ENCODE measurements at regions not wholly inside any gene's neighbourhood (a gene's known extent, or its start where the extent isn't known, plus 50 kb on each side); places are given as distances from the start of the nearest gene placed in this dataset.

DNA sequence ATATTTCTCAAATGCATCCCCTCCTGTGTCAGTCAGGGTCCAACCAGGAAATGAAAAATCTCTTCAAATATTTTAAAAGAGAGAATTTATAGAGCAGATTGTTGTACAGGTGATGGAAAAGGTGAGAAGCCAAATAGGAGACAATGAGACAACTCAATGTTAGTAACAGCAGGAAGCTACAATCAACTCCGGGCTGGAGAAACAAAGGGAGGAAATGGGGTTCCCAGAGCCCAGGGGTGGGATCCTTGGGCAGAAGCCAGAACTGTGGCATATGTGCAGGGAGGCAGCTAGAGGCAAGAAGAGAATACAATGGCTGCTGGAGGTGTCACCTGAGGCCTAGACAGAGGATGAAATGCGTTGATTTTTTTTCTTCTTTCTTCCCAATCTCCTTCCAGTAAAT, 361.8 kb upstream of the ACTBL2 start (continued):
- TF ChIP-seq, protein P1, sequence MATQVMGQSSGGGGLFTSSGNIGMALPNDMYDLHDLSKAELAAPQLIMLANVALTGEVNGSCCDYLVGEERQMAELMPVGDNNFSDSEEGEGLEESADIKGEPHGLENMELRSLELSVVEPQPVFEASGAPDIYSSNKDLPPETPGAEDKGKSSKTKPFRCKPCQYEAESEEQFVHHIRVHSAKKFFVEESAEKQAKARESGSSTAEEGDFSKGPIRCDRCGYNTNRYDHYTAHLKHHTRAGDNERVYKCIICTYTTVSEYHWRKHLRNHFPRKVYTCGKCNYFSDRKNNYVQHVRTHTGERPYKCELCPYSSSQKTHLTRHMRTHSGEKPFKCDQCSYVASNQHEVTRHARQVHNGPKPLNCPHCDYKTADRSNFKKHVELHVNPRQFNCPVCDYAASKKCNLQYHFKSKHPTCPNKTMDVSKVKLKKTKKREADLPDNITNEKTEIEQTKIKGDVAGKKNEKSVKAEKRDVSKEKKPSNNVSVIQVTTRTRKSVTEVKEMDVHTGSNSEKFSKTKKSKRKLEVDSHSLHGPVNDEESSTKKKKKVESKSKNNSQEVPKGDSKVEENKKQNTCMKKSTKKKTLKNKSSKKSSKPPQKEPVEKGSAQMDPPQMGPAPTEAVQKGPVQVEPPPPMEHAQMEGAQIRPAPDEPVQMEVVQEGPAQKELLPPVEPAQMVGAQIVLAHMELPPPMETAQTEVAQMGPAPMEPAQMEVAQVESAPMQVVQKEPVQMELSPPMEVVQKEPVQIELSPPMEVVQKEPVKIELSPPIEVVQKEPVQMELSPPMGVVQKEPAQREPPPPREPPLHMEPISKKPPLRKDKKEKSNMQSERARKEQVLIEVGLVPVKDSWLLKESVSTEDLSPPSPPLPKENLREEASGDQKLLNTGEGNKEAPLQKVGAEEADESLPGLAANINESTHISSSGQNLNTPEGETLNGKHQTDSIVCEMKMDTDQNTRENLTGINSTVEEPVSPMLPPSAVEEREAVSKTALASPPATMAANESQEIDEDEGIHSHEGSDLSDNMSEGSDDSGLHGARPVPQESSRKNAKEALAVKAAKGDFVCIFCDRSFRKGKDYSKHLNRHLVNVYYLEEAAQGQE (IDR thresholded peaks at IDR 0.05; ENCODE audit: low read depth, low read length) = no peak
- no peak for TF ChIP-seq RCOR1 (IDR thresholded peaks at IDR 0.05; ENCODE audit: low read length)
- TF ChIP-seq TAF1 (IDR thresholded peaks at IDR 0.05; ENCODE audit: borderline replicate concordance, low read depth, low read length) = no peak

- Histone ChIP-seq H3K4me3 (ENCODE audit: low read depth in 2 of 2, low read length in 1 of 2) (no peak overlapping the region), H3K9ac (peak overlapping the region; percentile 66; the same call in 1 of the 2 replicates), H3K9me3 (no peaks in the 10 kb centered on the region), H3K36me3 (replicated peaks in 1 of 2; ENCODE audit: control insufficient read depth in 1 of 2, insufficient read depth in 2 of 2, low read length in 1 of 2) (no peaks in the 10 kb centered on the region), H3K79me2 (ENCODE audit: insufficient read depth) (no peaks in the 10 kb centered on the region), H4K20me1 (ENCODE audit: insufficient read depth) (no peaks in the 10 kb centered on the region), H3K27ac (ENCODE audit: low read depth in 2 of 2, low read length in 1 of 2) (peak overlapping the region; percentile 84 to 90; a peak in 3 of 4 replicates), H3K27me3 (ENCODE audit: insufficient read depth) (no peaks in the 10 kb centered on the region), H3F3A (replicated peaks; ENCODE audit: insufficient read depth) (peaks cover 21% of the 10 kb centered on the region), H3K4me1 (ENCODE audit: control insufficient read depth in 1 of 2, insufficient read depth in 2 of 2, low read depth in 1 of 2, low read length in 1 of 2) (peaks cover 10 to 31% of the 10 kb centered on the region in 2 experiments; a peak in 3 of 4 replicates), H2AFZ (ENCODE audit: low read depth) (no peak overlapping the region), H3K4me2 (no peak overlapping the region), H3K9me2 (no peaks in the 10 kb centered on the region)
- no peak for DNase-seq
- no peak for TF ChIP-seq TCF12 (IDR thresholded peaks at IDR 0.05)
- TF ChIP-seq MEF2A (IDR thresholded peaks at IDR 0.05; ENCODE audit: borderline replicate concordance, low read depth) = no peak
- no peak for TF ChIP-seq SIN3A (IDR thresholded peaks at IDR 0.05; ENCODE audit: borderline replicate concordance, low read depth, low read length)
- no peak for TF ChIP-seq CHD2 (IDR thresholded peaks at IDR 0.05; ENCODE audit: low read length, partially characterized antibody)
- no peak for TF ChIP-seq USF1 (IDR thresholded peaks at IDR 0.05; ENCODE audit: borderline replicate concordance, low read depth)
- no peak for TF ChIP-seq RXRA (IDR thresholded peaks at IDR 0.05; ENCODE audit: borderline replicate concordance, low read depth)
- TF ChIP-seq, protein P1 (IDR thresholded peaks at IDR 0.05; ENCODE audit: low read depth, low read length) = no peak
- TF ChIP-seq, protein P2, sequence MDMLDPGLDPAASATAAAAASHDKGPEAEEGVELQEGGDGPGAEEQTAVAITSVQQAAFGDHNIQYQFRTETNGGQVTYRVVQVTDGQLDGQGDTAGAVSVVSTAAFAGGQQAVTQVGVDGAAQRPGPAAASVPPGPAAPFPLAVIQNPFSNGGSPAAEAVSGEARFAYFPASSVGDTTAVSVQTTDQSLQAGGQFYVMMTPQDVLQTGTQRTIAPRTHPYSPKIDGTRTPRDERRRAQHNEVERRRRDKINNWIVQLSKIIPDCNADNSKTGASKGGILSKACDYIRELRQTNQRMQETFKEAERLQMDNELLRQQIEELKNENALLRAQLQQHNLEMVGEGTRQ (IDR thresholded peaks at IDR 0.05; ENCODE audit: borderline replicate concordance, low read depth, low read length) = no peak
- no peak for TF ChIP-seq RCOR1 (IDR thresholded peaks at IDR 0.05; ENCODE audit: low read length)
- no peak for TF ChIP-seq FOSL2 (IDR thresholded peaks at IDR 0.05; ENCODE audit: borderline replicate concordance, low read depth)
- TF ChIP-seq TEAD4 (IDR thresholded peaks at IDR 0.05; ENCODE audit: borderline replicate concordance, insufficient read depth) = no peak
- TF ChIP-seq FOXJ3 (CRISPR knock-in tag; IDR thresholded peaks at IDR 0.05) = no peak
- TF ChIP-seq, protein P3, sequence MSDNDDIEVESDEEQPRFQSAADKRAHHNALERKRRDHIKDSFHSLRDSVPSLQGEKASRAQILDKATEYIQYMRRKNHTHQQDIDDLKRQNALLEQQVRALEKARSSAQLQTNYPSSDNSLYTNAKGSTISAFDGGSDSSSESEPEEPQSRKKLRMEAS (IDR thresholded peaks at IDR 0.05; ENCODE audit: low read depth) = no peak
- TF ChIP-seq JUND (IDR thresholded peaks at IDR 0.05) = no peak
- CTCF ChIA-PET = no interaction called here
- 95% methylated on average over 2 of the region's 2 CpGs for WGBS (ENCODE audit: low lambda C conversion rate)
- POLR2A ChIA-PET = no interaction called here
Measured at GRCh38 chr5:57843059-57843367, 360.4 kb upstream of the ACTBL2 start.
